Liver (tissue), 8 donors: ENCODE measurements at regions not wholly inside any gene's neighbourhood (a gene's known extent, or its start where the extent isn't known, plus 50 kb on each side); places are given as distances from the start of the nearest gene placed in this dataset.

Source experiments
- DNase-seq: peaks from one replicate; pipeline ENCODE4 v3.0.0-alpha.2; 2017; ENCODE audit warnings: low spot score
- H3K27ac ChIP-seq, 2 donors: one replicate each; pipeline ENCODE4 v1.7.0; 2013; ENCODE audit warnings: inconsistent platforms in 2 of 2, low read length in 2 of 2, control low read depth in 1 of 2, low read depth in 1 of 2, mild to moderate bottlenecking in 1 of 2
- H3K27me3 ChIP-seq, 4 donors: one replicate each; pipeline versions ENCODE4 v1.6.1 to v1.7.0; 2013; ENCODE audit warnings: low read length in 3 of 4, inconsistent platforms in 1 of 4, mild to moderate bottlenecking in 1 of 4, moderate library complexity in 1 of 4; ENCODE audit not compliant: control insufficient read depth in 4 of 4, insufficient read depth in 4 of 4
- H3K36me3 ChIP-seq, 4 donors: one replicate each; pipeline versions ENCODE4 v1.6.1 to v1.7.0; 2013; ENCODE audit warnings: low read length in 3 of 4, mild to moderate bottlenecking in 3 of 4, low read depth in 1 of 4, moderate library complexity in 1 of 4; ENCODE audit not compliant: control insufficient read depth in 4 of 4, insufficient read depth in 3 of 4
- H3K4me1 ChIP-seq, 4 donors: one replicate each; pipeline versions ENCODE4 v1.6.1 to v1.7.0; 2013; ENCODE audit warnings: low read length in 3 of 4, mild to moderate bottlenecking in 3 of 4, moderate library complexity in 1 of 4; ENCODE audit not compliant: control insufficient read depth in 4 of 4, insufficient read depth in 4 of 4
- H3K4me3 ChIP-seq, 3 donors: one replicate each; pipeline versions ENCODE4 v1.6.1 to v1.7.0; 2013; ENCODE audit warnings: low read length in 3 of 3, control low read depth in 1 of 3, low read depth in 1 of 3, mild to moderate bottlenecking in 1 of 3
- H3K9ac ChIP-seq, 2 donors: one replicate each; pipeline ENCODE4 v1.7.0; 2013; ENCODE audit warnings: low read length in 2 of 2, mild to moderate bottlenecking in 2 of 2, moderate library complexity in 2 of 2, control low read depth in 1 of 2, low read depth in 1 of 2
- H3K9me3 ChIP-seq, 4 donors: one replicate each; pipeline versions ENCODE4 v1.6.1 to v1.7.0; 2013; ENCODE audit warnings: low read length in 3 of 4; ENCODE audit not compliant: control insufficient read depth in 4 of 4
- ATF3 ChIP-seq: IDR thresholded peaks from 2 replicates; pipeline ENCODE4 v1.6.1; 2016; ENCODE audit warnings: antibody characterized with exemption
- CTCF ChIP-seq: fragments of 150-350 bp; IDR thresholded peaks from 2 replicates; pipeline ENCODE4 v1.5.1; 2017; ENCODE audit warnings: improper control_type of control experiment, low read depth, low read length; ENCODE audit not compliant: missing input control
- EGR1 ChIP-seq, 2 donors: IDR thresholded peaks; 2 replicates each; pipeline ENCODE4 v1.6.1; 2016 to 2018; ENCODE audit warnings: antibody characterized with exemption in 2 of 2, low read depth in 2 of 2
- FOXA1 ChIP-seq: IDR thresholded peaks from 2 replicates; pipeline ENCODE4 v1.6.1; 2016; ENCODE audit warnings: antibody characterized with exemption
- FOXA2 ChIP-seq: IDR thresholded peaks from 2 replicates; pipeline ENCODE4 v1.6.1; 2016; ENCODE audit warnings: antibody characterized with exemption
- GABPA ChIP-seq, 2 donors: IDR thresholded peaks in 1 of 2; conservative IDR thresholded peaks in 1 of 2; 2 replicates each; pipeline ENCODE4 v1.6.1; 2016; ENCODE audit warnings: antibody characterized with exemption in 2 of 2, mild to moderate bottlenecking in 1 of 2, moderate library complexity in 1 of 2
- HNF4G ChIP-seq: IDR thresholded peaks from 2 replicates; pipeline ENCODE4 v1.6.1; 2016; ENCODE audit warnings: antibody characterized with exemption
- MAX ChIP-seq: IDR thresholded peaks from 2 replicates; pipeline ENCODE4 v1.6.1; 2016; ENCODE audit warnings: antibody characterized with exemption
- NR2F2 ChIP-seq: IDR thresholded peaks from 2 replicates; pipeline ENCODE4 v1.6.1; 2016; ENCODE audit warnings: antibody characterized with exemption
- RAD21 ChIP-seq, 2 donors: IDR thresholded peaks; 2 replicates each; pipeline ENCODE4 v1.6.1; 2016; ENCODE audit warnings: antibody characterized with exemption in 2 of 2, mild to moderate bottlenecking in 2 of 2
- REST ChIP-seq: IDR thresholded peaks from 2 replicates; pipeline ENCODE4 v1.6.1; 2016; ENCODE audit warnings: antibody characterized with exemption, mild to moderate bottlenecking
- RXRA ChIP-seq, 2 donors: IDR thresholded peaks; 2 replicates each; pipeline ENCODE4 v1.6.1; 2017 to 2018; ENCODE audit warnings: antibody characterized with exemption in 2 of 2, mild to moderate bottlenecking in 1 of 2
- SP1 ChIP-seq: IDR thresholded peaks from 2 replicates; pipeline ENCODE4 v1.6.1; 2018; ENCODE audit warnings: antibody characterized with exemption, mild to moderate bottlenecking
- TAF1 ChIP-seq: conservative IDR thresholded peaks from 2 replicates; pipeline ENCODE4 v1.6.1; 2016; ENCODE audit warnings: antibody characterized with exemption, mild to moderate bottlenecking
- YY1 ChIP-seq: IDR thresholded peaks from 2 replicates; pipeline ENCODE4 v1.6.1; 2016; ENCODE audit warnings: antibody characterized with exemption, mild to moderate bottlenecking
- ZBTB33 ChIP-seq: IDR thresholded peaks from 2 replicates; pipeline ENCODE4 v1.6.1; 2016; ENCODE audit warnings: antibody characterized with exemption
- WGBS: extraction: QIAGEN DNeasy Blood & Tissue Kit; methylation state at CpG from one replicate; pipeline ENCODE4 v1.1.7; 2013; 5-methylcytosine and 5-hydroxymethylcytosine counted together
- donor health status: healthy.
- donor health status: healthy.
- donor health status: healthy.
- donor health status: healthy.
- donor health status: healthy.

GRCh38 chr2:224293976-224294375 is 107.9 kb downstream of the FAM124B start:
- Histone ChIP-seq H3K9me3 (no peaks in the 10 kb centered on the region), H3K9ac (no peak overlapping the region), H3K36me3 (no peaks in the 10 kb centered on the region), H3K27me3 (no peaks in the 10 kb centered on the region), H3K4me3 (no peak overlapping the region), H3K4me1 (no peaks in the 10 kb centered on the region), H3K27ac (no peak overlapping the region)
- TF ChIP-seq FOXA2 (no peak), RXRA (IDR thresholded peaks at IDR 0.05) (no peak), ATF3 (no peak), RAD21 (IDR thresholded peaks at IDR 0.05) (no peak), NR2F2 (no peak), HNF4G (no peak), FOXA1 (no peak), REST (no peak), GABPA (IDR thresholded peaks at IDR 0.05 in 1 of 2, conservative IDR thresholded peaks at IDR 0.05 in 1 of 2) (no peak), SP1 (no peak), CTCF (no peak)
- DNase-seq: no peak
- 83% methylated on average over 6 of the region's 6 CpGs for whole genome bisulfite sequencing

GRCh38 chr2:224287531-224287930 is 114.4 kb downstream of the FAM124B start:
- no peaks in the 10 kb centered on the region for H3K27me3 ChIP-seq
- no peak for TF ChIP-seq FOXA1
- no peak for TF ChIP-seq CTCF
- TF ChIP-seq TAF1: no peak
- TF ChIP-seq ZBTB33: no peak
- TF ChIP-seq ATF3: no peak
- TF ChIP-seq RXRA (IDR thresholded peaks at IDR 0.05): no peak
- TF ChIP-seq HNF4G: no peak
- TF ChIP-seq SP1: no peak
- no peak for TF ChIP-seq REST
- no peak for TF ChIP-seq GABPA (IDR thresholded peaks at IDR 0.05 in 1 of 2, conservative IDR thresholded peaks at IDR 0.05 in 1 of 2)
- no peak for TF ChIP-seq EGR1 (IDR thresholded peaks at IDR 0.05; ENCODE audit: low read depth in 2 of 2)
- no peak for TF ChIP-seq MAX
- no peak for TF ChIP-seq YY1
- no peak for TF ChIP-seq NR2F2
- no peak for TF ChIP-seq RAD21 (IDR thresholded peaks at IDR 0.05)
- no peak for TF ChIP-seq FOXA2
- H3K36me3 ChIP-seq: no peaks in the 10 kb centered on the region
- no peak overlapping the region for H3K27ac ChIP-seq
- no peak overlapping the region for H3K9ac ChIP-seq
- 62% methylated on average over 2 of the region's 2 CpGs for WGBS
- no peaks in the 10 kb centered on the region for H3K9me3 ChIP-seq
- no peak overlapping the region for H3K4me3 ChIP-seq
- no peaks in the 10 kb centered on the region for H3K4me1 ChIP-seq
- no peak for DNase-seq
